ENCODE measurements at regions not wholly inside any gene's neighbourhood (a gene's known extent, or its start where the extent isn't known, plus 50 kb on each side); places are given as distances from the start of the nearest gene placed in this dataset.

GRCh38 chr2:223439184-223439583, 163.0 kb downstream of the SCG2 start:
- no peaks in the 10 kb centered on the region for H3K4me1 ChIP-seq (ENCODE audit: control insufficient read depth, insufficient read depth, low read length)
- no peak for DNase-seq
- H3K27ac Mint-ChIP-seq: no peak overlapping the region
- no peaks in the 10 kb centered on the region for H3K4me1 Mint-ChIP-seq
- H3K9me3 ChIP-seq (ENCODE audit: control insufficient read depth, low read length): no peaks in the 10 kb centered on the region
- no peak overlapping the region for H3K9ac ChIP-seq (ENCODE audit: extremely low read depth, low read length, poor library complexity, severe bottlenecking)
- H3K27me3 Mint-ChIP-seq (ENCODE audit: insufficient read depth): peaks cover 19% of the 10 kb centered on the region
- no peak for TF ChIP-seq CTCF (conservative IDR thresholded peaks at IDR 0.05)
- no peaks in the 10 kb centered on the region for H3K27me3 ChIP-seq (ENCODE audit: control insufficient read depth, insufficient read depth, low read length, poor library complexity, severe bottlenecking)
- H3K4me3 ChIP-seq (ENCODE audit: low read length): no peak overlapping the region
- WGBS, 2 experiments (ENCODE audit: insufficient coverage in 1 of 2, insufficient read length in 1 of 2): 57 to 93% methylated on average over 1 of the region's 1 CpG
- H3K4me3 Mint-ChIP-seq: no peak overlapping the region
- no peaks in the 10 kb centered on the region for H3K9me3 Mint-ChIP-seq
- H3K36me3 Mint-ChIP-seq (ENCODE audit: low read depth): no peaks in the 10 kb centered on the region
- H3K27ac ChIP-seq (ENCODE audit: low read depth, low read length): no peak overlapping the region
- H3K36me3 ChIP-seq (ENCODE audit: control insufficient read depth, insufficient read depth, low read length): no peaks in the 10 kb centered on the region

GRCh38 chr2:223439786-223440185, 162.4 kb downstream of the SCG2 start:
- no peaks in the 10 kb centered on the region for H3K36me3 ChIP-seq (ENCODE audit: control insufficient read depth, insufficient read depth, low read length)
- no peak overlapping the region for H3K4me3 ChIP-seq (ENCODE audit: low read length)
- no peak overlapping the region for H3K27ac Mint-ChIP-seq
- DNase-seq: no peak
- no peak overlapping the region for H3K4me3 Mint-ChIP-seq
- 91% methylated on average over 1 of the region's 1 CpG; no CpG with 5 or more reads in 1 of the 2 experiments for WGBS, 2 experiments (ENCODE audit: insufficient coverage in 1 of 2, insufficient read length in 1 of 2)
- TF ChIP-seq CTCF (conservative IDR thresholded peaks at IDR 0.05): no peak
- H3K9me3 ChIP-seq (ENCODE audit: control insufficient read depth, low read length): no peaks in the 10 kb centered on the region
- no peak overlapping the region for H3K9ac ChIP-seq (ENCODE audit: extremely low read depth, low read length, poor library complexity, severe bottlenecking)
- H3K27me3 Mint-ChIP-seq (ENCODE audit: insufficient read depth): peaks cover 19% of the 10 kb centered on the region
- H3K9me3 Mint-ChIP-seq: no peaks in the 10 kb centered on the region
- H3K27me3 ChIP-seq (ENCODE audit: control insufficient read depth, insufficient read depth, low read length, poor library complexity, severe bottlenecking): no peaks in the 10 kb centered on the region
- H3K27ac ChIP-seq (ENCODE audit: low read depth, low read length): no peak overlapping the region
- H3K4me1 Mint-ChIP-seq: no peaks in the 10 kb centered on the region
- no peaks in the 10 kb centered on the region for H3K36me3 Mint-ChIP-seq (ENCODE audit: low read depth)
- H3K4me1 ChIP-seq (ENCODE audit: control insufficient read depth, insufficient read depth, low read length): no peaks in the 10 kb centered on the region

- WGBS, 2 experiments (ENCODE audit: insufficient coverage in 1 of 2, insufficient read length in 1 of 2): 75 to 99% methylated on average over 2 of the region's 2 CpGs
- Histone ChIP-seq H3K9ac (ENCODE audit: extremely low read depth, low read length, poor library complexity, severe bottlenecking) (no peak overlapping the region), H3K4me3 (ENCODE audit: low read length) (no peak overlapping the region), H3K27ac (ENCODE audit: low read depth, low read length) (no peak overlapping the region), H3K27me3 (ENCODE audit: control insufficient read depth, insufficient read depth, low read length, poor library complexity, severe bottlenecking) (no peaks in the 10 kb centered on the region), H3K4me1 (ENCODE audit: control insufficient read depth, insufficient read depth, low read length) (no peaks in the 10 kb centered on the region), H3K9me3 (ENCODE audit: control insufficient read depth, low read length) (no peaks in the 10 kb centered on the region), H3K36me3 (ENCODE audit: control insufficient read depth, insufficient read depth, low read length) (no peaks in the 10 kb centered on the region)
- DNase-seq: no peak
- no peaks in the 10 kb centered on the region for H3K36me3 Mint-ChIP-seq (ENCODE audit: low read depth)
- peaks cover 2% of the 10 kb centered on the region for H3K9me3 Mint-ChIP-seq
- H3K27ac Mint-ChIP-seq: no peak overlapping the region
- no peaks in the 10 kb centered on the region for H3K4me1 Mint-ChIP-seq
- H3K4me3 Mint-ChIP-seq: no peak overlapping the region
- H3K27me3 Mint-ChIP-seq (ENCODE audit: insufficient read depth): peaks cover 4% of the 10 kb centered on the region
- TF ChIP-seq CTCF (conservative IDR thresholded peaks at IDR 0.05): no peak
Measured at GRCh38 chr2:223442847-223443246, 159.3 kb downstream of the SCG2 start.
